ENCODE measurements at regions not wholly inside any gene's neighbourhood (a gene's known extent, or its start where the extent isn't known, plus 50 kb on each side); places are given as distances from the start of the nearest gene placed in this dataset.

GRCh38 chr12:126464153-126464552, 1398.9 kb downstream of the AACS start:
- CTCF ChIA-PET = no interaction called here
- WGBS (ENCODE audit: insufficient coverage, insufficient replicate concordance, low lambda C conversion rate, missing lambda C conversion rate) = 32% methylated on average over 4 of the region's 5 CpGs
- POLR2A ChIA-PET = no interaction called here
- BruUV-seq (replicated peaks) = no TSS peak
- H3K4me1 ChIP-seq (ENCODE audit: control insufficient read depth, insufficient read depth, low read length) = no peaks in the 10 kb centered on the region
- RAD21 ChIA-PET (ENCODE audit: unreplicated experiment) = no interaction called here
- no peak overlapping the region for H3K9ac ChIP-seq (ENCODE audit: control insufficient read depth, insufficient read depth, low read length)
- SMC1A ChIA-PET (ENCODE audit: uncharacterized antibody, unreplicated experiment) = no interaction called here
- H3K27ac ChIP-seq (ENCODE audit: control insufficient read depth, insufficient read depth) = no peak overlapping the region
- no peaks in the 10 kb centered on the region for H3K27me3 ChIP-seq (replicated peaks in 1 of 2; ENCODE audit: control insufficient read depth in 2 of 2, insufficient read depth in 2 of 2, low read length in 1 of 2)
- DNase-seq (ENCODE audit: low read depth, low spot score) (no peak), FAIRE-seq (no peak), ATAC-seq (no peak)
- in situ Hi-C loops (cut with MboI) (no loop called here), intact Hi-C loops (cut with micrococcal nuclease; ENCODE audit: unreplicated experiment) (no loop called here)
- no peaks in the 10 kb centered on the region for H3K36me3 ChIP-seq (ENCODE audit: control insufficient read depth in 2 of 2, insufficient read depth in 2 of 2, low read length in 1 of 2)
- no peak overlapping the region for H2AFZ ChIP-seq (ENCODE audit: control insufficient read depth, low read depth, low read length)
- H3K79me2 ChIP-seq (ENCODE audit: control insufficient read depth, insufficient read depth, low read length) = no peaks in the 10 kb centered on the region
- H3K4me2 ChIP-seq (ENCODE audit: control insufficient read depth, insufficient read depth) = no peak overlapping the region
- H3K4me3 ChIP-seq = no peak overlapping the region
- no peaks in the 10 kb centered on the region for H3K9me3 ChIP-seq (replicated peaks; ENCODE audit: control insufficient read depth, insufficient read depth, low read length)
- no peak for TF ChIP-seq POLR2A (IDR thresholded peaks at IDR 0.05; ENCODE audit: low read depth, low read length)
- TF ChIP-seq KLF5 (IDR thresholded peaks at IDR 0.05; ENCODE audit: partially characterized antibody) = no peak
- no peak for TF ChIP-seq REST (IDR thresholded peaks at IDR 0.05; ENCODE audit: low read depth, low read length)
- TF ChIP-seq PAX8 (IDR thresholded peaks at IDR 0.05) = no peak
- TF ChIP-seq EED (IDR thresholded peaks at IDR 0.05; ENCODE audit: low read depth) = no peak
- no peak for TF ChIP-seq SMC3 (IDR thresholded peaks at IDR 0.05; ENCODE audit: borderline replicate concordance, low read length)
- no peak for TF ChIP-seq NFYA (IDR thresholded peaks at IDR 0.05; ENCODE audit: borderline replicate concordance, low read depth, low read length)
- no peak for TF ChIP-seq SUZ12 (IDR thresholded peaks at IDR 0.05; ENCODE audit: unreplicated experiment)
- TF ChIP-seq FOXK2 (IDR thresholded peaks at IDR 0.05) = no peak
- no peak for TF ChIP-seq ZSCAN29 (IDR thresholded peaks at IDR 0.05)
- TF ChIP-seq CBX5 (IDR thresholded peaks at IDR 0.05; ENCODE audit: low read depth) = no peak
- TF ChIP-seq PBX3 (IDR thresholded peaks at IDR 0.05; ENCODE audit: insufficient replicate concordance, low read depth, low read length) = no peak
- no peaks in the 10 kb centered on the region for H4K20me1 ChIP-seq (ENCODE audit: control insufficient read depth, insufficient read depth)
